ENCODE measurements at regions not wholly inside any gene's neighbourhood (a gene's known extent, or its start where the extent isn't known, plus 50 kb on each side); places are given as distances from the start of the nearest gene placed in this dataset.
"Not testable (repeated sequence)": the region's sequence is repeated elsewhere in the genome, so short reads cannot be mapped to it uniquely, and the experiment has no call there.

- Histone ChIP-seq H3K9ac (no peak overlapping the region), H3K79me2 (ENCODE audit: insufficient read depth) (no peaks in the 10 kb centered on the region), H3F3A (ENCODE audit: insufficient read depth) (no peaks in the 10 kb centered on the region), H3K36me3 (ENCODE audit: low read depth) (no peaks in the 10 kb centered on the region), H3K4me1 (ENCODE audit: insufficient read depth) (no peaks in the 10 kb centered on the region), H2AFZ (no peak overlapping the region), H3K9me2 (ENCODE audit: insufficient read depth) (no peaks in the 10 kb centered on the region), H3K27ac (no peak overlapping the region), H3K9me3 (ENCODE audit: low read depth) (no peaks in the 10 kb centered on the region), H3K4me2 (ENCODE audit: unreplicated experiment) (no peak overlapping the region), H4K20me1 (ENCODE audit: insufficient read depth) (no peaks in the 10 kb centered on the region), H3K27me3 (replicated peaks; ENCODE audit: insufficient read depth) (no peaks in the 10 kb centered on the region), H3K4me3 (no peak overlapping the region)
- no peak for TF ChIP-seq EZH2 (IDR thresholded peaks at IDR 0.05; ENCODE audit: insufficient read depth, poor library complexity, severe bottlenecking)
- no peak for TF ChIP-seq EZH2phosphoT487 (IDR thresholded peaks at IDR 0.05; ENCODE audit: insufficient read depth, low read depth)
- DNase-seq = no peak
- 82 to 97% methylated on average over 3 of the region's 3 CpGs for WGBS, 2 experiments (ENCODE audit: low coverage in 1 of 2, low lambda C conversion rate in 2 of 2, missing lambda C conversion rate in 2 of 2)
- in situ Hi-C loops (cut with MboI) = no loop called here
These were observed 297.9 kb downstream of the CD83 start for GRCh38 chr6:14415452-14415851.

GRCh38 chr6:14417377-14417776, 299.8 kb downstream of the CD83 start:
- in situ Hi-C loops (cut with MboI) = no loop called here
- DNase-seq = no peak
- no peak overlapping the region for H2AFZ ChIP-seq
- H3K4me2 ChIP-seq (ENCODE audit: unreplicated experiment) = no peak overlapping the region
- no peaks in the 10 kb centered on the region for H3K9me3 ChIP-seq (ENCODE audit: low read depth)
- H3K27me3 ChIP-seq (replicated peaks; ENCODE audit: insufficient read depth) = no peaks in the 10 kb centered on the region
- no peak overlapping the region for H3K4me3 ChIP-seq
- H3K9me2 ChIP-seq (ENCODE audit: insufficient read depth) = no peaks in the 10 kb centered on the region
- H3F3A ChIP-seq (ENCODE audit: insufficient read depth) = no peaks in the 10 kb centered on the region
- H4K20me1 ChIP-seq (ENCODE audit: insufficient read depth) = no peaks in the 10 kb centered on the region
- TF ChIP-seq EZH2phosphoT487 (IDR thresholded peaks at IDR 0.05; ENCODE audit: insufficient read depth, low read depth) (no peak), EZH2 (IDR thresholded peaks at IDR 0.05; ENCODE audit: insufficient read depth, poor library complexity, severe bottlenecking) (no peak)
- no peaks in the 10 kb centered on the region for H3K4me1 ChIP-seq (ENCODE audit: insufficient read depth)
- no peak overlapping the region for H3K9ac ChIP-seq
- H3K27ac ChIP-seq = no peak overlapping the region
- no peaks in the 10 kb centered on the region for H3K79me2 ChIP-seq (ENCODE audit: insufficient read depth)
- 73 to 78% methylated on average over 2 of the region's 2 CpGs for WGBS, 2 experiments (ENCODE audit: low coverage in 1 of 2, low lambda C conversion rate in 2 of 2, missing lambda C conversion rate in 2 of 2)
- H3K36me3 ChIP-seq (ENCODE audit: low read depth) = no peaks in the 10 kb centered on the region

GRCh38 chr6:14419224-14419623, 301.7 kb downstream of the CD83 start:
- H3K4me1 ChIP-seq (ENCODE audit: insufficient read depth); H3K4me2 ChIP-seq (ENCODE audit: unreplicated experiment); DNase-seq; H3K27ac ChIP-seq; H4K20me1 ChIP-seq (ENCODE audit: insufficient read depth); H3K9me3 ChIP-seq (ENCODE audit: low read depth); H3K9ac ChIP-seq; H3K27me3 ChIP-seq (replicated peaks; ENCODE audit: insufficient read depth); H3K9me2 ChIP-seq (ENCODE audit: insufficient read depth); H3K36me3 ChIP-seq (ENCODE audit: low read depth); in situ Hi-C loops (cut with MboI); H3K79me2 ChIP-seq (ENCODE audit: insufficient read depth); H3K4me3 ChIP-seq; H2AFZ ChIP-seq; H3F3A ChIP-seq (ENCODE audit: insufficient read depth): not testable (repeated sequence)
- 94 to 97% methylated on average over 7 of the region's 7 CpGs for WGBS, 2 experiments (ENCODE audit: low coverage in 1 of 2, low lambda C conversion rate in 2 of 2, missing lambda C conversion rate in 2 of 2)

GRCh38 chr6:14422061-14422460, 304.5 kb downstream of the CD83 start:
- 60 to 63% methylated on average over 6 of the region's 6 CpGs for WGBS, 2 experiments (ENCODE audit: low coverage in 1 of 2, low lambda C conversion rate in 2 of 2, missing lambda C conversion rate in 2 of 2)
- no peaks in the 10 kb centered on the region for H3F3A ChIP-seq (ENCODE audit: insufficient read depth)
- in situ Hi-C loops (cut with MboI) = no loop called here
- no peak overlapping the region for H3K27ac ChIP-seq
- no peak overlapping the region for H3K4me2 ChIP-seq (ENCODE audit: unreplicated experiment)
- no peak overlapping the region for H3K4me3 ChIP-seq
- no peak overlapping the region for H2AFZ ChIP-seq
- no peaks in the 10 kb centered on the region for H3K9me3 ChIP-seq (ENCODE audit: low read depth)
- DNase-seq = no peak
- no peaks in the 10 kb centered on the region for H3K9me2 ChIP-seq (ENCODE audit: insufficient read depth)
- no peak overlapping the region for H3K9ac ChIP-seq
- H3K4me1 ChIP-seq (ENCODE audit: insufficient read depth) = no peaks in the 10 kb centered on the region
- no peaks in the 10 kb centered on the region for H4K20me1 ChIP-seq (ENCODE audit: insufficient read depth)
- no peaks in the 10 kb centered on the region for H3K36me3 ChIP-seq (ENCODE audit: low read depth)
- no peak for TF ChIP-seq EZH2 (IDR thresholded peaks at IDR 0.05; ENCODE audit: insufficient read depth, poor library complexity, severe bottlenecking)
- no peak for TF ChIP-seq EZH2phosphoT487 (IDR thresholded peaks at IDR 0.05; ENCODE audit: insufficient read depth, low read depth)
- no peaks in the 10 kb centered on the region for H3K79me2 ChIP-seq (ENCODE audit: insufficient read depth)
- no peaks in the 10 kb centered on the region for H3K27me3 ChIP-seq (replicated peaks; ENCODE audit: insufficient read depth)

- Histone ChIP-seq H3K4me1 (ENCODE audit: insufficient read depth) (no peaks in the 10 kb centered on the region), H3K36me3 (ENCODE audit: low read depth) (no peaks in the 10 kb centered on the region), H3K4me3 (no peak overlapping the region), H2AFZ (no peak overlapping the region), H3K79me2 (ENCODE audit: insufficient read depth) (no peaks in the 10 kb centered on the region), H3K9me3 (ENCODE audit: low read depth) (no peaks in the 10 kb centered on the region), H3K27ac (no peak overlapping the region), H3K27me3 (replicated peaks; ENCODE audit: insufficient read depth) (no peaks in the 10 kb centered on the region), H4K20me1 (ENCODE audit: insufficient read depth) (no peaks in the 10 kb centered on the region), H3K9ac (no peak overlapping the region), H3K4me2 (ENCODE audit: unreplicated experiment) (no peak overlapping the region), H3K9me2 (ENCODE audit: insufficient read depth) (no peaks in the 10 kb centered on the region), H3F3A (ENCODE audit: insufficient read depth) (no peaks in the 10 kb centered on the region)
- TF ChIP-seq EZH2 (IDR thresholded peaks at IDR 0.05; ENCODE audit: insufficient read depth, poor library complexity, severe bottlenecking) = no peak
- TF ChIP-seq EZH2phosphoT487 (IDR thresholded peaks at IDR 0.05; ENCODE audit: insufficient read depth, low read depth) = no peak
- no peak for DNase-seq
- 100% methylated on average over 2 of the region's 2 CpGs for WGBS, 2 experiments (ENCODE audit: low coverage in 1 of 2, low lambda C conversion rate in 2 of 2, missing lambda C conversion rate in 2 of 2)
- in situ Hi-C loops (cut with MboI) = no loop called here
These were observed 305.3 kb downstream of the CD83 start for GRCh38 chr6:14422917-14423316.

All from GM23248 (cell line).